IMR-90 (cell line): ENCODE measurements at regions not wholly inside any gene's neighbourhood (a gene's known extent, or its start where the extent isn't known, plus 50 kb on each side); places are given as distances from the start of the nearest gene placed in this dataset.

Source experiments
- ATAC-seq: fragments of 200-7000 bp; cut with Tn5 transposase; 2 replicates; pipeline ENCODE4 v1.9.1; 2020; ENCODE audit warnings: low read depth, mild to moderate bottlenecking, moderate library complexity
- BruUV-seq: library from RNA; stranded (reverse); fragments of 400-500 nt; replicated peaks from 2 replicates; lab custom pipeline; 2021; lab: Mats Ljungman, UMichigan
- CTCF ChIA-PET: fragments of 300-600 bp; formaldehyde crosslinking; extraction: SDS; loops from one replicate; lab custom pipeline; 2021; ENCODE audit warnings: antibody characterized with exemption; lab: Yijun Ruan, JAX
- POLR2A ChIA-PET: fragments of 300-600 bp; sonication (Branson Sonifier 250); formaldehyde crosslinking; loops from one replicate; lab custom pipeline; 2022; ENCODE audit warnings: antibody characterized with exemption; ENCODE audit not compliant: unreplicated experiment; lab: Charles Lee
- DNase-seq: peaks from one replicate; pipeline ENCODE4 v3.0.0; 2013
- H2AFZ ChIP-seq: replicated peaks from 2 replicates; pipeline ENCODE3; 2013; ENCODE audit warnings: low read length, mild to moderate bottlenecking; ENCODE audit not compliant: poor library complexity
- H2AK5ac ChIP-seq: 2 replicates; pipeline ENCODE4 v1.6.1; 2013; ENCODE audit warnings: low read depth, low read length, inconsistent platforms
- H2AK9ac ChIP-seq: replicated peaks from 2 replicates; pipeline ENCODE3; 2013; ENCODE audit warnings: mild to moderate bottlenecking, low read depth, low read length, moderate library complexity; ENCODE audit not compliant: poor library complexity
- H2BK120ac ChIP-seq: 2 replicates; pipeline ENCODE4 v1.6.1; 2013; ENCODE audit warnings: low read depth, low read length, inconsistent platforms
- H2BK15ac ChIP-seq: 3 replicates; pipeline ENCODE4 v1.6.1; 2013; ENCODE audit warnings: low read depth, low read length, inconsistent platforms
- H2BK20ac ChIP-seq: 2 replicates; pipeline ENCODE4 v1.6.1; 2013; ENCODE audit warnings: low read depth, mild to moderate bottlenecking, inconsistent platforms, low read length, moderate library complexity
- H2BK5ac ChIP-seq: 2 replicates; pipeline ENCODE4 v1.6.1; 2013; ENCODE audit warnings: mild to moderate bottlenecking, low read depth, low read length, inconsistent platforms; ENCODE audit not compliant: poor library complexity, severe bottlenecking
- H3K14ac ChIP-seq: replicated peaks from 2 replicates; pipeline ENCODE4 v1.6.1; 2013; ENCODE audit warnings: low read depth, low read length, inconsistent platforms
- H3K18ac ChIP-seq: 2 replicates; pipeline ENCODE4 v1.6.1; 2013; ENCODE audit warnings: low read depth, low read length, control low read depth
- H3K23ac ChIP-seq: 2 replicates; pipeline ENCODE4 v1.6.1; 2013; ENCODE audit warnings: low read depth, low read length, inconsistent platforms
- H3K27ac ChIP-seq: 2 replicates; pipeline ENCODE4 v1.5.1; 2013; ENCODE audit warnings: mild to moderate bottlenecking, control low read depth, low read length; ENCODE audit not compliant: insufficient read depth
- H3K27me3 ChIP-seq: 2 replicates; pipeline ENCODE4 v1.6.1; 2013; ENCODE audit warnings: low read length; ENCODE audit not compliant: control insufficient read depth, insufficient read depth
- H3K36me3 ChIP-seq: 2 replicates; pipeline ENCODE4 v1.6.1; 2013; ENCODE audit warnings: low read length, mixed read lengths; ENCODE audit not compliant: control insufficient read depth, insufficient read depth
- H3K4ac ChIP-seq: 2 replicates; pipeline ENCODE4 v1.6.1; 2013; ENCODE audit warnings: low read depth, low read length, inconsistent platforms
- H3K4me1 ChIP-seq: 2 replicates; pipeline ENCODE4 v1.6.1; 2013; ENCODE audit warnings: low read length, mixed read lengths; ENCODE audit not compliant: control insufficient read depth, insufficient read depth
- H3K4me2 ChIP-seq: 2 replicates; pipeline ENCODE4 v1.6.1; 2013; ENCODE audit warnings: low read depth, mild to moderate bottlenecking, control low read depth, low read length, moderate library complexity
- H3K4me3 ChIP-seq: 2 replicates; pipeline ENCODE4 v1.5.1; 2013; ENCODE audit warnings: low read depth, mild to moderate bottlenecking, control low read depth, low read length, moderate library complexity; ENCODE audit not compliant: insufficient read depth
- H3K56ac ChIP-seq: 2 replicates; pipeline ENCODE4 v1.6.1; 2013; ENCODE audit warnings: low read length, inconsistent platforms; ENCODE audit not compliant: insufficient read depth; ENCODE audit errors: extremely low read depth
- H3K79me1 ChIP-seq, 2 experiments: 2 replicates each; pipeline ENCODE4 v1.6.1; 2013; ENCODE audit warnings: low read length in 2 of 2, inconsistent platforms in 1 of 2, low read depth in 1 of 2
- H3K9ac ChIP-seq: 2 replicates; pipeline ENCODE4 v1.6.1; 2013; ENCODE audit warnings: low read depth, low read length, control low read depth
- H3K9me1 ChIP-seq: 2 replicates; pipeline ENCODE4 v1.6.1; 2013; ENCODE audit warnings: low read length, inconsistent platforms; ENCODE audit not compliant: insufficient read depth
- H3K9me3 ChIP-seq: 2 replicates; pipeline ENCODE4 v1.6.1; 2013; ENCODE audit warnings: low read length; ENCODE audit not compliant: control insufficient read depth, insufficient read depth
- H4K20me1 ChIP-seq: 2 replicates; pipeline ENCODE4 v1.6.1; 2013; ENCODE audit warnings: low read length, inconsistent platforms; ENCODE audit not compliant: insufficient read depth
- H4K5ac ChIP-seq: 2 replicates; pipeline ENCODE4 v1.6.1; 2013; ENCODE audit warnings: mild to moderate bottlenecking, low read depth, low read length, control low read depth
- H4K8ac ChIP-seq, 2 experiments: 2 replicates each; pipeline ENCODE4 v1.6.1; 2013; ENCODE audit warnings: low read depth in 2 of 2, low read length in 2 of 2, control low read depth in 1 of 2, inconsistent platforms in 1 of 2
- H4K91ac ChIP-seq: 2 replicates; pipeline ENCODE4 v1.6.1; 2013; ENCODE audit warnings: low read depth, low read length, inconsistent platforms; ENCODE audit not compliant: insufficient read depth
- BHLHE40 ChIP-seq: fragments of 150-350 bp; IDR thresholded peaks from 2 replicates; pipeline ENCODE4 v1.6.1; 2016; ENCODE audit warnings: mild to moderate bottlenecking, low read depth, low read length
- CTCF ChIP-seq: conservative IDR thresholded peaks from 2 replicates; pipeline ENCODE4 v1.5.1; 2012; ENCODE audit warnings: mild to moderate bottlenecking, low read depth, low read length, improper control_type of control experiment
- FOS ChIP-seq: fragments of 150-350 bp; IDR thresholded peaks from 2 replicates; pipeline ENCODE4 v1.6.1; 2016; ENCODE audit warnings: low read depth, low read length
- POLR2A ChIP-seq: IDR thresholded peaks from 2 replicates; pipeline ENCODE4 v1.6.1; 2012; ENCODE audit warnings: mild to moderate bottlenecking, low read depth, low read length
- RCOR1 ChIP-seq: IDR thresholded peaks from 2 replicates; pipeline ENCODE4 v1.6.1; 2012; ENCODE audit warnings: mild to moderate bottlenecking, low read length, improper control_type of control experiment; ENCODE audit not compliant: insufficient replicate concordance
- RFX5 ChIP-seq: IDR thresholded peaks from 2 replicates; pipeline ENCODE4 v1.8.0; 2012; ENCODE audit warnings: low read depth, mild to moderate bottlenecking, low read length, moderate library complexity
- SMC3 ChIP-seq: fragments of 150-350 bp; IDR thresholded peaks from 2 replicates; pipeline ENCODE4 v1.6.1; 2016; ENCODE audit warnings: low read depth, mild to moderate bottlenecking, antibody characterized with exemption, low read length, moderate library complexity
- WGBS, 2 experiments: methylation state at CpG; one replicate each; pipeline versions ENCODE4 v1.1.5 to v1.1.7; 2013; ENCODE audit warnings: missing lambda C conversion rate in 2 of 2; ENCODE audit not compliant: insufficient read length in 1 of 2; ENCODE audit errors: extremely low coverage in 2 of 2; 5-methylcytosine and 5-hydroxymethylcytosine counted together
- dilution Hi-C: fragments of 300-500 bp; cut with HindIII; formaldehyde crosslinking; loops from one replicate; pipeline ENCODE4 v1.14.3; 2018; ENCODE audit warnings: low sequenced_read_pairs; ENCODE audit not compliant: unreplicated experiment
- in situ Hi-C: fragments of 300-500 bp; cut with MboI; formaldehyde crosslinking; loops from 3 replicates; pipeline ENCODE4 v1.14.3; 2019; ENCODE audit warnings: low sequenced_read_pairs, inconsistent platforms, mixed read lengths
- intact Hi-C: fragments of 100-400 bp; cut with micrococcal nuclease; formaldehyde crosslinking; loops from 2 replicates; pipeline ENCODE4 v1.10.0; 2022
- TF ChIP-seq, protein P1 (sequence below): fragments of 150-350 bp; IDR thresholded peaks from 2 replicates; pipeline ENCODE4 v1.6.1; 2017; ENCODE audit warnings: mild to moderate bottlenecking, antibody characterized with exemption, low read length, low read depth

- in situ Hi-C loops: no loop called here
- H3K27ac ChIP-seq: no peak overlapping the region
- H4K91ac ChIP-seq: no peak overlapping the region
- no peak overlapping the region for H2BK15ac ChIP-seq
- BruUV-seq: no TSS peak
- H2AK9ac ChIP-seq: no peak overlapping the region
- no peak overlapping the region for H3K14ac ChIP-seq
- H2BK5ac ChIP-seq: no peak overlapping the region
- H3K9me3 ChIP-seq: no peaks in the 10 kb centered on the region
- no peaks in the 10 kb centered on the region for H4K20me1 ChIP-seq
- TF ChIP-seq BHLHE40 (no peak), FOS (no peak), SMC3 (no peak), RCOR1 (no peak), CTCF (no peak), RFX5 (no peak), POLR2A (no peak)
- TF ChIP-seq, protein P1, sequence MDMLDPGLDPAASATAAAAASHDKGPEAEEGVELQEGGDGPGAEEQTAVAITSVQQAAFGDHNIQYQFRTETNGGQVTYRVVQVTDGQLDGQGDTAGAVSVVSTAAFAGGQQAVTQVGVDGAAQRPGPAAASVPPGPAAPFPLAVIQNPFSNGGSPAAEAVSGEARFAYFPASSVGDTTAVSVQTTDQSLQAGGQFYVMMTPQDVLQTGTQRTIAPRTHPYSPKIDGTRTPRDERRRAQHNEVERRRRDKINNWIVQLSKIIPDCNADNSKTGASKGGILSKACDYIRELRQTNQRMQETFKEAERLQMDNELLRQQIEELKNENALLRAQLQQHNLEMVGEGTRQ: no peak
- dilution Hi-C loops: no loop called here
- intact Hi-C loops: no loop called here
- H3K56ac ChIP-seq: no peak overlapping the region
- no peaks in the 10 kb centered on the region for H3K79me1 ChIP-seq
- no peak for ATAC-seq
- H3K4ac ChIP-seq: no peak overlapping the region
- H2BK120ac ChIP-seq: no peak overlapping the region
- no peaks in the 10 kb centered on the region for H3K4me1 ChIP-seq
- H2BK20ac ChIP-seq: no peak overlapping the region
- ChIA-PET CTCF (no interaction called here), POLR2A (no interaction called here)
- no peak overlapping the region for H2AFZ ChIP-seq
- no peak overlapping the region for H4K5ac ChIP-seq
- no peak overlapping the region for H4K8ac ChIP-seq
- H3K4me2 ChIP-seq: no peak overlapping the region
- H3K27me3 ChIP-seq: no peaks in the 10 kb centered on the region
- H3K36me3 ChIP-seq: no peaks in the 10 kb centered on the region
- no CpG with 5 or more reads among the region's 6 CpGs for WGBS, 2 experiments
- no peak overlapping the region for H2AK5ac ChIP-seq
- DNase-seq: no peak
- no peaks in the 10 kb centered on the region for H3K9me1 ChIP-seq
- H3K18ac ChIP-seq: no peak overlapping the region
- no peak overlapping the region for H3K4me3 ChIP-seq
- no peak overlapping the region for H3K9ac ChIP-seq
- H3K23ac ChIP-seq: no peak overlapping the region
Observed at GRCh38 chr2:142561656-142562055, 315.8 kb upstream of the KYNU start.
